ENCODE measurements at regions not wholly inside any gene's neighbourhood (a gene's known extent, or its start where the extent isn't known, plus 50 kb on each side); places are given as distances from the start of the nearest gene placed in this dataset.

GRCh38 chr13:60757501-60758215 is 360.6 kb downstream of the TDRD3 start:
- no peak for DNase-seq

- DNase-seq: no peak
Observed at GRCh38 chr13:60756306-60756705, 359.3 kb downstream of the TDRD3 start.

GRCh38 chr13:60755380-60756163 is 358.6 kb downstream of the TDRD3 start:
- DNase-seq: no peak

- DNase-seq: no peak
Observed at GRCh38 chr13:60754211-60755090, 357.4 kb downstream of the TDRD3 start.

GRCh38 chr13:60753641-60754040 is 356.6 kb downstream of the TDRD3 start:
- DNase-seq: no peak

GRCh38 chr13:60745343-60745742 is 348.3 kb downstream of the TDRD3 start:
- DNase-seq: no peak

- no peak for DNase-seq
Observed at GRCh38 chr13:60733933-60734332, 336.9 kb downstream of the TDRD3 start.

GRCh38 chr13:60727140-60727539 is 330.1 kb downstream of the TDRD3 start:
- DNase-seq: no peak

- DNase-seq: no peak
Observed at GRCh38 chr13:60721063-60721462, 324.0 kb downstream of the TDRD3 start.

GRCh38 chr13:60720590-60720989 is 323.6 kb downstream of the TDRD3 start:
- no peak for DNase-seq

- DNase-seq: no peak
Observed at GRCh38 chr13:60716313-60716712, 319.3 kb downstream of the TDRD3 start.

GRCh38 chr13:60707878-60708277 is 310.9 kb downstream of the TDRD3 start:
- no peak for DNase-seq

- no peak for DNase-seq
Observed at GRCh38 chr13:60701895-60702294, 304.9 kb downstream of the TDRD3 start.

- no peak for DNase-seq
Observed at GRCh38 chr13:60700994-60701393, 304.0 kb downstream of the TDRD3 start.

GRCh38 chr13:60699636-60700035 is 302.6 kb downstream of the TDRD3 start:
- DNase-seq: no peak

GRCh38 chr13:60696602-60697001 is 299.6 kb downstream of the TDRD3 start:
- no peak for DNase-seq

GRCh38 chr13:60691268-60691667 is 294.2 kb downstream of the TDRD3 start:
- no peak for DNase-seq

GRCh38 chr13:60690604-60691003 is 293.6 kb downstream of the TDRD3 start:
- no peak for DNase-seq

- no peak for DNase-seq
Observed at GRCh38 chr13:60689571-60689970, 292.6 kb downstream of the TDRD3 start.

- no peak for DNase-seq
Observed at GRCh38 chr13:60689076-60689475, 292.1 kb downstream of the TDRD3 start.

GRCh38 chr13:60679928-60680694 is 283.1 kb downstream of the TDRD3 start:
- DNase-seq: no peak

GRCh38 chr13:60679131-60679530 is 282.1 kb downstream of the TDRD3 start:
- no peak for DNase-seq

GRCh38 chr13:60671386-60671785 is 274.4 kb downstream of the TDRD3 start:
- DNase-seq: no peak

All from stimulated activated CD8-positive, alpha-beta memory T cell treated with anti-CD3 and anti-CD28 coated beads, Interleukin-4, amount 100 ng/mL, for 48 hours (primary cell).